Effector memory CD4-positive, alpha-beta T cell (primary cell): ENCODE measurements at regions not wholly inside any gene's neighbourhood (a gene's known extent, or its start where the extent isn't known, plus 50 kb on each side); places are given as distances from the start of the nearest gene placed in this dataset.
"Not testable (repeated sequence)": the region's sequence is repeated elsewhere in the genome, so short reads cannot be mapped to it uniquely, and the experiment has no call there.

Experiments used
- DNase-seq, 3 donors: peaks; one replicate each; pipeline ENCODE4 v3.0.0-alpha.2; 2020
- H3K27ac ChIP-seq: 2 replicates; pipeline ENCODE4 v1.7.0; 2013; ENCODE audit warnings: mild to moderate bottlenecking, low read length, moderate library complexity; ENCODE audit not compliant: insufficient read depth, poor library complexity, severe bottlenecking
- H3K27me3 ChIP-seq: replicated peaks from 2 replicates; pipeline ENCODE4 v1.7.0; 2013; ENCODE audit warnings: mild to moderate bottlenecking, low read length; ENCODE audit not compliant: insufficient read depth, control insufficient read depth, poor library complexity, severe bottlenecking
- H3K36me3 ChIP-seq: 2 replicates; pipeline ENCODE4 v1.7.0; 2013; ENCODE audit warnings: mild to moderate bottlenecking, low read length, moderate library complexity; ENCODE audit not compliant: control insufficient read depth, insufficient read depth
- H3K4me1 ChIP-seq: 2 replicates; pipeline ENCODE4 v1.7.0; 2013; ENCODE audit warnings: low read length, mild to moderate bottlenecking; ENCODE audit not compliant: control insufficient read depth, insufficient read depth, poor library complexity, severe bottlenecking
- H3K4me3 ChIP-seq: 2 replicates; pipeline ENCODE4 v1.7.0; 2013; ENCODE audit warnings: low read length, low read depth, mild to moderate bottlenecking; ENCODE audit not compliant: insufficient read depth, poor library complexity, severe bottlenecking
- H3K9me3 ChIP-seq: 2 replicates; pipeline ENCODE4 v1.7.0; 2013; ENCODE audit warnings: mild to moderate bottlenecking, low read length, moderate library complexity; ENCODE audit not compliant: control insufficient read depth

- not testable (repeated sequence) for H3K27me3 ChIP-seq, H3K9me3 ChIP-seq, DNase-seq, H3K4me3 ChIP-seq, H3K36me3 ChIP-seq
- Histone ChIP-seq H3K4me1 (peaks cover 21% of the 10 kb centered on the region), H3K27ac (peak overlapping the region; percentile 32)
Measured at GRCh38 chr5:176036391-176036790, 68.3 kb upstream of the THOC3 start.

GRCh38 chr5:176037190-176037589 is 69.1 kb upstream of the THOC3 start:
- not testable (repeated sequence) for H3K36me3 ChIP-seq, DNase-seq, H3K9me3 ChIP-seq, H3K27me3 ChIP-seq, H3K4me3 ChIP-seq
- Histone ChIP-seq H3K27ac (peak overlapping the region; percentile 39), H3K4me1 (peaks cover 24% of the 10 kb centered on the region)

- peaks cover 20% of the 10 kb centered on the region for H3K4me1 ChIP-seq
- H3K27ac ChIP-seq, H3K36me3 ChIP-seq, DNase-seq, H3K27me3 ChIP-seq, H3K9me3 ChIP-seq, H3K4me3 ChIP-seq: not testable (repeated sequence)
Measured at GRCh38 chr5:176040105-176040801, 72.1 kb upstream of the THOC3 start.

- H3K9me3 ChIP-seq, H3K36me3 ChIP-seq, DNase-seq, H3K27ac ChIP-seq, H3K4me3 ChIP-seq, H3K27me3 ChIP-seq: not testable (repeated sequence)
- H3K4me1 ChIP-seq = peaks cover 11% of the 10 kb centered on the region
Measured at GRCh38 chr5:176041248-176041994, 73.3 kb upstream of the THOC3 start.

- not testable (repeated sequence) for H3K36me3 ChIP-seq, H3K9me3 ChIP-seq, DNase-seq, H3K27me3 ChIP-seq, H3K4me3 ChIP-seq, H3K4me1 ChIP-seq, H3K27ac ChIP-seq
Measured at GRCh38 chr5:176042020-176042658, 74.0 kb upstream of the THOC3 start.

GRCh38 chr5:176043252-176043829 is 75.2 kb upstream of the THOC3 start:
- not testable (repeated sequence) for H3K4me3 ChIP-seq, DNase-seq, H3K27ac ChIP-seq, H3K9me3 ChIP-seq, H3K4me1 ChIP-seq, H3K27me3 ChIP-seq, H3K36me3 ChIP-seq

GRCh38 chr5:176043986-176044385 is 75.9 kb upstream of the THOC3 start:
- not testable (repeated sequence) for DNase-seq, H3K27ac ChIP-seq, H3K9me3 ChIP-seq, H3K27me3 ChIP-seq, H3K4me1 ChIP-seq, H3K4me3 ChIP-seq, H3K36me3 ChIP-seq

- not testable (repeated sequence) for H3K9me3 ChIP-seq, H3K36me3 ChIP-seq, H3K4me1 ChIP-seq, H3K27ac ChIP-seq, H3K27me3 ChIP-seq, H3K4me3 ChIP-seq, DNase-seq
Measured at GRCh38 chr5:176044431-176044830, 76.3 kb upstream of the THOC3 start.

- not testable (repeated sequence) for H3K4me1 ChIP-seq, DNase-seq, H3K9me3 ChIP-seq, H3K4me3 ChIP-seq, H3K27me3 ChIP-seq, H3K36me3 ChIP-seq, H3K27ac ChIP-seq
Measured at GRCh38 chr5:176045442-176045841, 77.3 kb upstream of the THOC3 start.

- H3K27me3 ChIP-seq, H3K4me3 ChIP-seq, H3K4me1 ChIP-seq, H3K9me3 ChIP-seq, DNase-seq, H3K36me3 ChIP-seq, H3K27ac ChIP-seq: not testable (repeated sequence)
Measured at GRCh38 chr5:176048671-176049070, 80.6 kb upstream of the THOC3 start.
